PC-9 (cell line): ENCODE measurements at regions not wholly inside any gene's neighbourhood (a gene's known extent, or its start where the extent isn't known, plus 50 kb on each side); places are given as distances from the start of the nearest gene placed in this dataset.

Source experiments
- BruUV-seq: library from RNA; stranded (reverse); fragments of 400-500 nt; replicated peaks from 2 replicates; lab custom pipeline; 2021; lab: Mats Ljungman, UMichigan
- CTCF ChIA-PET: fragments of 300-600 bp; sonication (Branson Sonifier 250); formaldehyde crosslinking; loops from one replicate; lab custom pipeline; 2022; ENCODE audit warnings: antibody characterized with exemption; lab: Charles Lee
- POLR2A ChIA-PET: fragments of 300-600 bp; sonication (Branson Sonifier 250); formaldehyde crosslinking; loops from one replicate; lab custom pipeline; 2022; ENCODE audit warnings: antibody characterized with exemption; ENCODE audit not compliant: unreplicated experiment; lab: Charles Lee
- DNase-seq, 2 experiments: peaks; one replicate each; pipeline versions ENCODE4 v3.0.0 to v3.0.0-alpha.2; 2015 to 2022; ENCODE audit warnings: mixed read lengths in 1 of 2
- H2AFZ ChIP-seq: fragments of 200-600 bp; sonication (generic); 2 replicates; pipeline ENCODE4 v1.8.1; 2017; ENCODE audit warnings: antibody characterized with exemption
- H3F3A ChIP-seq: fragments of 200-600 bp; sonication (generic); 2 replicates; pipeline ENCODE4 v1.8.1; 2017; ENCODE audit warnings: antibody characterized with exemption, mild to moderate bottlenecking, low read depth; ENCODE audit not compliant: insufficient read depth
- H3K27ac ChIP-seq: fragments of 200-600 bp; sonication (generic); 2 replicates; pipeline ENCODE4 v1.6.1; 2016; ENCODE audit warnings: mixed run types
- H3K27me3 ChIP-seq: fragments of 200-600 bp; sonication (generic); 2 replicates; pipeline ENCODE4 v1.6.1; 2016; ENCODE audit warnings: low read depth, mixed run types; ENCODE audit not compliant: insufficient read depth
- H3K36me3 ChIP-seq: fragments of 200-600 bp; sonication (generic); 2 replicates; pipeline ENCODE4 v1.6.1; 2016; ENCODE audit warnings: low read depth, mixed run types
- H3K4me1 ChIP-seq: fragments of 200-600 bp; sonication (generic); replicated peaks from 2 replicates; pipeline ENCODE4 v1.6.1; 2016; ENCODE audit warnings: mixed run types; ENCODE audit not compliant: insufficient read depth
- H3K4me2 ChIP-seq: fragments of 200-600 bp; sonication (generic); 2 replicates; pipeline ENCODE4 v1.6.1; 2017; ENCODE audit warnings: mixed run types
- H3K4me3 ChIP-seq: fragments of 200-600 bp; sonication (generic); 2 replicates; pipeline ENCODE4 v1.6.1; 2016; ENCODE audit warnings: mixed run types
- H3K79me2 ChIP-seq: fragments of 200-600 bp; sonication (generic); 2 replicates; pipeline ENCODE4 v1.6.1; 2017; ENCODE audit warnings: low read depth, mixed run types
- H3K9me2 ChIP-seq: fragments of 200-600 bp; sonication (generic); 2 replicates; pipeline ENCODE4 v1.8.1; 2017; ENCODE audit warnings: mild to moderate bottlenecking; ENCODE audit not compliant: insufficient read depth
- H3K9me3 ChIP-seq: fragments of 200-600 bp; sonication (generic); 2 replicates; pipeline ENCODE4 v1.8.1; 2016; ENCODE audit warnings: low read depth; ENCODE audit not compliant: insufficient read depth
- H4K20me1 ChIP-seq: fragments of 200-600 bp; sonication (generic); 2 replicates; pipeline ENCODE4 v1.8.1; 2017; ENCODE audit not compliant: insufficient read depth
- EZH2 ChIP-seq: fragments of 200-600 bp; sonication (generic); IDR thresholded peaks from 2 replicates; pipeline ENCODE4 v1.8.0; 2017; ENCODE audit warnings: antibody characterized with exemption, low read depth
- intact Hi-C: fragments of 100-400 bp; cut with micrococcal nuclease; formaldehyde crosslinking; loops from one replicate; pipeline ENCODE4 v1.10.0; 2022; ENCODE audit not compliant: unreplicated experiment
- TF ChIP-seq, protein P1 (sequence below): fragments of 200-600 bp; sonication (generic); conservative IDR thresholded peaks from 2 replicates; pipeline ENCODE4 v1.6.1; 2017; ENCODE audit warnings: mixed run types, antibody characterized with exemption, mild to moderate bottlenecking, moderate library complexity

- no TSS peak for BruUV-seq
- TF ChIP-seq EZH2, result no peak
- TF ChIP-seq, protein P1, sequence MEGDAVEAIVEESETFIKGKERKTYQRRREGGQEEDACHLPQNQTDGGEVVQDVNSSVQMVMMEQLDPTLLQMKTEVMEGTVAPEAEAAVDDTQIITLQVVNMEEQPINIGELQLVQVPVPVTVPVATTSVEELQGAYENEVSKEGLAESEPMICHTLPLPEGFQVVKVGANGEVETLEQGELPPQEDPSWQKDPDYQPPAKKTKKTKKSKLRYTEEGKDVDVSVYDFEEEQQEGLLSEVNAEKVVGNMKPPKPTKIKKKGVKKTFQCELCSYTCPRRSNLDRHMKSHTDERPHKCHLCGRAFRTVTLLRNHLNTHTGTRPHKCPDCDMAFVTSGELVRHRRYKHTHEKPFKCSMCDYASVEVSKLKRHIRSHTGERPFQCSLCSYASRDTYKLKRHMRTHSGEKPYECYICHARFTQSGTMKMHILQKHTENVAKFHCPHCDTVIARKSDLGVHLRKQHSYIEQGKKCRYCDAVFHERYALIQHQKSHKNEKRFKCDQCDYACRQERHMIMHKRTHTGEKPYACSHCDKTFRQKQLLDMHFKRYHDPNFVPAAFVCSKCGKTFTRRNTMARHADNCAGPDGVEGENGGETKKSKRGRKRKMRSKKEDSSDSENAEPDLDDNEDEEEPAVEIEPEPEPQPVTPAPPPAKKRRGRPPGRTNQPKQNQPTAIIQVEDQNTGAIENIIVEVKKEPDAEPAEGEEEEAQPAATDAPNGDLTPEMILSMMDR, result peak; percentile 86
- peak; percentile 5 to 36 for DNase-seq
Observed at GRCh38 chrX:3962511-3963311, 249.3 kb upstream of the PRKX start.

DNA sequence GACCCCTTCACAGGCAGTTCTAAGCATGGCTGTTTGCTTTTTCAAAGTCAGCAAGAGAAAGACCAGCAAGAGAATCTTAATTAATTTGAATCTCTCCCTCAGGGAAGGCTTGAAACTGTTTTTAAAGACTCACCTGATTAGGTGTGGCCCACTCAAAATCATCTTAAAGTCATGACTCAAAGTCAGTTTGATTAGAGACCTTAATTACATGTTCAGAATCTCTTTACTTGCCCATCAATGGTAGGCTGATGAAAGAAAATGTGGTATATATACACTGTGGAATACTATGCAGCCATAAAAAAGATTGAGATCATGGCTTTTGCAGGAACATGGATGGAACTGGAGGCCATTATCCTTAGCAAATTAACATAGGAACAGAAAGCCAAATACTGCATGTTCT lies 247.5 kb upstream of the PRKX start:
- Histone ChIP-seq H3K36me3 (no peaks in the 10 kb centered on the region), H3F3A (no peaks in the 10 kb centered on the region), H3K4me2 (no peak overlapping the region), H3K4me3 (no peak overlapping the region), H3K27ac (no peak overlapping the region), H3K9me2 (no peaks in the 10 kb centered on the region), H3K4me1 (peaks cover 12% of the 10 kb centered on the region), H3K79me2 (no peaks in the 10 kb centered on the region), H4K20me1 (no peaks in the 10 kb centered on the region), H3K27me3 (no peaks in the 10 kb centered on the region), H2AFZ (no peak overlapping the region), H3K9me3 (no peaks in the 10 kb centered on the region)
- CTCF ChIA-PET, result no interaction called here
- intact Hi-C loops, result loop anchor here (5.0 kb wide), 2 partner anchors 301 to 1151 kb away; no protein-coding TSS in a partner anchor
- POLR2A ChIA-PET, result no interaction called here
- no peak for DNase-seq
- TF ChIP-seq EZH2, result no peak
- TF ChIP-seq, protein P1, result no peak
- no TSS peak for BruUV-seq

More at GRCh38 chrX:3962511-3963311, 249.3 kb upstream of the PRKX start:
- POLR2A ChIA-PET, result no interaction called here
- Histone ChIP-seq H3K9me3 (no peaks in the 10 kb centered on the region), H3K4me1 (peaks cover 12% of the 10 kb centered on the region), H3K4me3 (peak overlapping the region; percentile 21; the same call in 1 of the 2 replicates), H3K36me3 (no peaks in the 10 kb centered on the region), H4K20me1 (no peaks in the 10 kb centered on the region), H3K27ac (no peak overlapping the region), H3K9me2 (no peaks in the 10 kb centered on the region), H3F3A (no peaks in the 10 kb centered on the region), H3K79me2 (no peaks in the 10 kb centered on the region), H3K27me3 (no peaks in the 10 kb centered on the region), H2AFZ (0 out of 2 replicates have a peak overlapping the region, but pooled peaks have one; percentile 0), H3K4me2 (peak overlapping the region; percentile 61)
- CTCF ChIA-PET, result interaction anchor here (0.6 to 1.0 kb wide), 5 partner anchors 18 to 1183 kb away, joined by 3 to 6 read pairs (median 4); no protein-coding TSS in a partner anchor
- intact Hi-C loops, result loop anchor here (5.0 kb wide), 2 partner anchors 300 to 1150 kb away; no protein-coding TSS in a partner anchor

GRCh38 chrX:3951859-3952258 lies 238.4 kb upstream of the PRKX start:
- Histone ChIP-seq H3K36me3 (no peaks in the 10 kb centered on the region), H3K27me3 (no peaks in the 10 kb centered on the region), H3F3A (no peaks in the 10 kb centered on the region), H3K27ac (no peak overlapping the region), H3K4me1 (peaks cover 6% of the 10 kb centered on the region; the same call in 1 of the 2 replicates), H2AFZ (no peak overlapping the region), H3K9me3 (no peaks in the 10 kb centered on the region), H4K20me1 (no peaks in the 10 kb centered on the region), H3K4me3 (no peak overlapping the region), H3K4me2 (no peak overlapping the region), H3K9me2 (no peaks in the 10 kb centered on the region), H3K79me2 (no peaks in the 10 kb centered on the region)
- CTCF ChIA-PET, result no interaction called here
- no peak for DNase-seq
- intact Hi-C loops, result no loop called here
- BruUV-seq, result no TSS peak
- TF ChIP-seq, protein P1, result no peak
- no peak for TF ChIP-seq EZH2
- POLR2A ChIA-PET, result no interaction called here
